ENCODE measurements at regions not wholly inside any gene's neighbourhood (a gene's known extent, or its start where the extent isn't known, plus 50 kb on each side); places are given as distances from the start of the nearest gene placed in this dataset.
A peak's percentile ranks its signal among the peaks of the same experiment; 100 is the strongest.

- no peaks in the 10 kb centered on the region for H3K36me3 ChIP-seq (ENCODE audit: control insufficient read depth, insufficient read depth, low read length)
- H3K4me3 ChIP-seq (replicated peaks; ENCODE audit: low read depth, low read length), result no peak overlapping the region
- peaks cover 8% of the 10 kb centered on the region for H3K27me3 ChIP-seq (replicated peaks; ENCODE audit: control insufficient read depth, insufficient read depth, low read length)
- DNase-seq (ENCODE audit: extremely low read depth, insufficient read length), result no peak
- TF ChIP-seq CTCF (IDR thresholded peaks at IDR 0.05; ENCODE audit: insufficient read depth, low read length, poor library complexity, severe bottlenecking), result no peak
Measured at GRCh38 chr1:18554597-18554996, 73.9 kb downstream of the KLHDC7A start.

- H3K36me3 ChIP-seq (ENCODE audit: control insufficient read depth, insufficient read depth, low read length), result no peaks in the 10 kb centered on the region
- H3K27me3 ChIP-seq (replicated peaks; ENCODE audit: control insufficient read depth, insufficient read depth, low read length), result peaks cover 8% of the 10 kb centered on the region
- TF ChIP-seq CTCF (IDR thresholded peaks at IDR 0.05; ENCODE audit: insufficient read depth, low read length, poor library complexity, severe bottlenecking), result no peak
- DNase-seq (ENCODE audit: extremely low read depth, insufficient read length), result no peak
- no peak overlapping the region for H3K4me3 ChIP-seq (replicated peaks; ENCODE audit: low read depth, low read length)
Measured at GRCh38 chr1:18555036-18555435, 74.3 kb downstream of the KLHDC7A start.

GRCh38 chr1:18556364-18556763 lies 74.3 kb upstream of the PAX7 start:
- peak; percentile 61 for TF ChIP-seq CTCF (IDR thresholded peaks at IDR 0.05; ENCODE audit: insufficient read depth, low read length, poor library complexity, severe bottlenecking)
- peaks cover 6% of the 10 kb centered on the region for H3K27me3 ChIP-seq (replicated peaks; ENCODE audit: control insufficient read depth, insufficient read depth, low read length)
- H3K36me3 ChIP-seq (ENCODE audit: control insufficient read depth, insufficient read depth, low read length), result no peaks in the 10 kb centered on the region
- no peak overlapping the region for H3K4me3 ChIP-seq (replicated peaks; ENCODE audit: low read depth, low read length)
- no peak for DNase-seq (ENCODE audit: extremely low read depth, insufficient read length)

GRCh38 chr1:18557621-18558465 lies 72.8 kb upstream of the PAX7 start:
- TF ChIP-seq CTCF (IDR thresholded peaks at IDR 0.05; ENCODE audit: insufficient read depth, low read length, poor library complexity, severe bottlenecking), result no peak
- DNase-seq (ENCODE audit: extremely low read depth, insufficient read length), result no peak
- Histone ChIP-seq H3K36me3 (ENCODE audit: control insufficient read depth, insufficient read depth, low read length) (no peaks in the 10 kb centered on the region), H3K4me3 (replicated peaks; ENCODE audit: low read depth, low read length) (no peak overlapping the region), H3K27me3 (replicated peaks; ENCODE audit: control insufficient read depth, insufficient read depth, low read length) (peaks cover 6% of the 10 kb centered on the region)

- H3K27me3 ChIP-seq (replicated peaks; ENCODE audit: control insufficient read depth, insufficient read depth, low read length), result peaks cover 6% of the 10 kb centered on the region
- no peak overlapping the region for H3K4me3 ChIP-seq (replicated peaks; ENCODE audit: low read depth, low read length)
- peak; percentile 29 for TF ChIP-seq CTCF (IDR thresholded peaks at IDR 0.05; ENCODE audit: insufficient read depth, low read length, poor library complexity, severe bottlenecking)
- DNase-seq (ENCODE audit: extremely low read depth, insufficient read length), result no peak
- no peaks in the 10 kb centered on the region for H3K36me3 ChIP-seq (ENCODE audit: control insufficient read depth, insufficient read depth, low read length)
Measured at GRCh38 chr1:18560692-18561091, 70.0 kb upstream of the PAX7 start.
